Stimulated activated CD4-positive, alpha-beta T cell treated with anti-CD3 and anti-CD28 coated beads, Interleukin-4, amount 100 ng/mL, for 24 hours (primary cell): ENCODE measurements at regions not wholly inside any gene's neighbourhood (a gene's known extent, or its start where the extent isn't known, plus 50 kb on each side); places are given as distances from the start of the nearest gene placed in this dataset.
"Not testable (repeated sequence)": the region's sequence is repeated elsewhere in the genome, so short reads cannot be mapped to it uniquely, and the experiment has no call there.

ENCODE experiments used
- DNase-seq: peaks from one replicate; pipeline ENCODE4 v3.0.0-alpha.2; 2020

DNA sequence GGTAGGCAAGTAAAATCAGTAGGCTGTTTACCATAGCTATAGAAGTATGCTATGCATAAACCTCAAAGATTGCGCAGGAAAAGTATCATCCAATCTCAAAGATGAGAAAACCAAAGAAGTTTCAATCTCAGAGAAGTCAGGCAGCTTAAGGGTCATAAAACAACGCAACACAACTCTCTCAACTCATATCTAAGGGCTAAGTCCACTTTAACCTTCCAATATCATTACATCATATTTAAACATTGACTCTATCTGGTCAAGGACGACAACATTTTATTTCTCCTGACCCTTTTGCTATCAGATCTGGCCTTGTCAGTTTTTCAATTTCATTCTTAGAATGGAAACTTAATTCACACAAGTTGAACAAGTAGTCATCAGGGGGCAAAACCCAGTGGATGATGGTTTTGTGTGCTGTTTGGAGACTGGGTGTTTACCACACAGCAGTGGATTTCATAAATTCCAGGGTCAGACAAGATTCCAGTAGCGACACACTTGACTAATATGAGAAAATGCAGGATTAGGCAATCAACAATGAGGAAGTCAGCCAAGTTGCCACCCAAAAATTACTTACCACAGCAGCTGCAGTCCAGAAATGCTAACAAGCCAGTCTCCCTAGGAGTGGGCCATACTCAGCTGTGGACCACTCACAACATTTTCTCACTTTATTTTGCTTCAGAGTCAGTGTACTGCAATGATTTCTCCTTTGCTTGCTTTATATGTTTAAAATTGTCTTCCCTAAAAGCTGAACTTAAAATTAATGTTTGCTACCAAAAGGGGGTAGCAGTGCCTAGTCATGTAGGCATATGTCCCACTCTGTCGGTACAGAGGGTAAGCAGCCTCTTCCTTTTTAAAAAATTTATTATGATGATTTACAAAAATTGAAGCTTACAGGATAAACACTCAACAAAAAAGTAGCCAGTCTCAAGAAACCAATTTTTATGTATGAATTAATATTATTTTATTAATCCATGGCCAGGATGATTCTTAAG, 131.9 kb upstream of the NBPF9 start:
- DNase-seq, result not testable (repeated sequence)

DNA sequence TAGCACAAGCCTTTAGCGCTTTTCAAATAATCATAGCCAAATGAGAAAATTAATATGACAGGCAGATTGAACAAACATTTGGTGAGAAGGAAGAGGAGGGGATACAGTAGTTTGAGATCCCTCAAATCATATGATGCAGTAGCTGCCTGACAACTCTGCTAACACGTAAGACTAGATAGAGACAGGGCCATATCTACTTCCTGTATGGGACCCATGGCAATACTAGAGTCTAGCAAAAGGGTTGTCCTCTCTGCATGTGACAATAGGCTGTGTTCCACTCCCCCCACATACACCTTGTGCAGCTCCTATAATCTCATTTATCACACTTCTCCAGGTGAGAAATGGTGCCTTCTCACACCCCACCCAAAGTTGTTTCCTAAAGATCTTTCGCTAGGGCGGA, 134.2 kb upstream of the NBPF9 start:
- not testable (repeated sequence) for DNase-seq

DNA sequence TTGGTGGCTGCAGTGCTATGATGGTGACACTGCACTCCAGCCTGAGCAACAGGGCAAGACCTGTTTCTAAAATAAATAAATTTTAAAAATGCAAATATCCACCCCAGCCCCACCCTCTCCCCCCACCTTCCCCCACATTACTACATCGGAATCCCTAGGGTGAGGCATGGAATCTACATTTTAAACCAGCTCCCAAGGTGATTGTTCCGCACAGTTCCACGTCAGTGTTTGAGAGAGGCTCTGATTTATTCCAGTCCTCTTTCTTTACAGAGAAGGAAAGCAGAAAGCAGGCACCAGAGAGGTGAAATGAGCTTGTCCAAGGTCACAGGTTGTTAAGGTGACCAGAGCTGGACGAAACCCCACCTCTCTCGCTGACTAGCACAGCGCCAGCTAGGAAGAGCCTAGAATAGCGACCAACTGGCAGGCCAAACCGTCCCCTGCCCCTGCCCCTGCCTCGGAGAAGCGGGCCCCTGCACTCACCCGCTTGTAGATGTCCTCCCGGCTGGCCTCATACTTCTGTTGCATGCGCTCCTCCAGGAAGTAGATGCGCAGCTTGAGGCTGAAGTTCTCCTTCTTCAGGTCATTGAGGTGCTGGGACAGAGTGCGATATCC, 136.7 kb upstream of the NBPF9 start:
- not testable (repeated sequence) for DNase-seq

DNA sequence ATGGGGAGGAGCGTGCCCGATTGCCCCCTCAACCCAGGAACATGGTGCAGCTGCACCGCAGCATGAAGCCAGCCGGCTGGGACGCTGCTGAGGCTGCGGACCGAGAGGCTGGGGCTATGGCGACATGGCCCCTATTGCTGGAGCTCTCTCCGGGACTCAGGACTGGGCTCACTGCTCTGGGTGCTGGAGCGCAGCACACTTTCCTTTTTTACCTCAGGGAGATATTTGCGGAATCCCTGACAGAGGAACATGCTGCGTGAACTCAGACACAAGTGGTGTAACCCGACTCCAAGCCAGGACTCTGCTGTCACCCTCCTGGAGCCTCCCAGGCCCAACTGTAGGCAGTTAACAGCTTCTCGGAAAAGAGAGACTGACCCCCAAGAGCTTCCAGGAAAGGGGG, 137.2 kb upstream of the NBPF9 start:
- DNase-seq, result not testable (repeated sequence)

DNA sequence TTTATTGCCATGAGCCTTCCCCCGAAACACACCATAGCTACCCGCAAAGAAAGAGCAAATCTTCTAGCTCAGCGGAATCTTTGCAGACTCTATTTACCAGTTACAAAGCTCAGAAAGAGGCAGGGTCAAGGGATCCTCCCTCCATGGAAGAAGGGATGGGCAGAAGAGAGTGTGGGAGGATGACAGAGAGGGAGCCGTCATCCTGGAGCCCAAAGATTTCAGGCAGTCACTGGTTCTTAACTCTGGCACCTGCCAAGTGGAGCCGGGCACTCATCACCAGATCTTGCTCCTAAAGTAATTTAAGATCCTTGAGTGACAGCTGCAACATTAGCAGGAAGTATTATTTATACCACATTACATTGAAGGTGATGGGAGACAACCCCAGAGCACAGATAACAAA, 137.9 kb upstream of the NBPF9 start:
- not testable (repeated sequence) for DNase-seq

DNA sequence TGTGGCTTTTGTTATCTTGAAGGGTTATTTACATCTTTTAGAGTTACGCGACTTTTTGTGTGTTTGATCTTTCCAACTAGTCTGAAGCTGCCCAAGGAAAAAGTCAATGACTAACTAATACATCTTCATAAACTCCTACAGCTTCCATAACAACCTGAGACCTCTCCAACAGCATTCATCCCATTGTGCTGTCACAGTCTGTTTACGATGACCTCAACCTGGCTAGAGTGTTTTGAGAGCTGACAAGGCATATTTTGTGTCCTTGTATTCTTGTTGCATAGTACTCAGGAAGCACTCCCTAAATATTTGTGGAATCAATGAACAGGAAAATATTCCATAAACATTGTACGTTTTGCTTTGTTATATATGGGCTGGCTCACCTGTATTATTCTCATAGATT, 140.2 kb upstream of the NBPF9 start:
- DNase-seq, result not testable (repeated sequence)

DNA sequence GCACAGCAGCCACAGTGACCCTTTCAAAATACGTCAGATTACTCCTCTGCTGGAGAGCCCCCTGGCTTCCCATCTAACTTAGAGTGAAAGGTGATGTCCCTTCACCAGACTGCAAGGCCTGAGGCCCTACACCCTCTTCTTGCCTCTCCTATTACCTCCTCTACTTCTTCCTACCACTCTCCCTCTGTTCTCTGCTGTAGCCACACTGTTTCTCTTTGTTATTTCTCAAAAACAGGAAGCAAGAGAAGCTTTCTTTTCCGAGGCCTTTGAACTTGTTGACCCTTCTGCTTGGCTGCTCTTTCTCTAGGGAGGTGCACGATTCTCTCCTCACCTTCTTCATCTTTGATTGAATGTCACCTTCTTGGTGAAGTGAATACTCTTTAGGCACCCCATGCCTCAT, 141.3 kb upstream of the NBPF9 start:
- not testable (repeated sequence) for DNase-seq

DNA sequence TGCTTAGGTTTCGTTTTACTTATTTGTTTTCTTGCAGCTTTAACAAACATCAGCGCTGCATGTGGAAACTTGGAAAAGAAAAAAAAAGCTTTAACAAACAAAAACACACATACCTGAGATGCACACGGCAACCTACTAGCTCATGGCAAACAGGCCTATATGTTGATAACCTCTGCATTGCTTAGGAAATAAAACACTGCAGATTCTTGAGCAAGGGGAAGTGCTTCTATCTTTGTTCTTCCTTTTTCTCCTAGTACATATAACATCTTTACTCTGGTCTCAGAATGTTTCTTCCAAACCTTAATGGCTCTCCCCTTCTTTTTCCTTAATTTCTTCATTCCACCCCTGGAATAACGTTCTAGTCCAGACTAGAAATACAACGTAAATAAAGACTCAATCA, 142.9 kb upstream of the NBPF9 start:
- not testable (repeated sequence) for DNase-seq

DNA sequence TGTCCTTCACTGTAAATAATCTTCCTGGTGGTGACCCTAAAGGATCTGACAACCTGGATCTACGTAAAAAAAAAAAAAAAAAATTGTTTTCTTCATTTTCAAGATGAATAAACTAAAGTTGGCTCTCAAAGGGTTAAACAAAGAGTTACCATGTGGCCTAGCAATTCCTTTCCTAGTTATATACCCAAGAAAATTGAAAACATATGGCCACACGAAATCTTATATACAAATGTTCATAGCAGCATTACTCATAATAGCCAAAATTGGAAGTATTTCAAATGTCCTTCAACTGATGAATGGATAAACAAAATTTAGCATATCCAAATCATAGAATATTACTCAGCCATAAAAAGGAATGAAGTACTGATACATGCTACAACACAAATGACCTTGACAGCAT, 145.3 kb upstream of the NBPF9 start:
- DNase-seq, result not testable (repeated sequence)

DNA sequence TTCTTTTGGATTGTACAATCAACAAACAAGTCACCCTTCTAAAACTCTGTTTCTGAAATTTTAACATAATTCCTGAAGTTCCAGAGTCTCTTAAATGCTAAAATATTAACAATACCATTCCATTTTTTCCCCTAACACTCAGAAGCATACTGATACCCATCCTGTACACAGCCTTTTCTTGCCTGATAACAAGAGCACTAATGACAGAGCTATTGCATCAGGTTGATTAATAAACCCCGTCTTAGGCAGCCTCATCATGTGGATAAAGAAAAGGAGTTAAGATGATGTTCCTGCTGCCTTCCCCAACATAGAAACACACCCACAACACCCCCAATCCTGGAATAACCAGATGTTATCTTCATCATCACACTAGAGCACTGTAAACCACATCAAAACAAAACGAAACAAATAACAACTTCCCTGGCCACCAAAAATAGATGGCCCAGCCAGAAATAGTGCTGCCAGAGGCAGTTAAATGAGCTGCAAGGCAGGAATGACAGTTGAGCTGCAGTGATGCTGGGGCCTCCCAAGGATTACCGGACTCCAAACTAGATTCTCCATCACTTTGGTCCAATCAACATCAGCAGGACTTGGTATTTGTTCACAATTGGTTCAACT, 146.6 kb upstream of the NBPF9 start:
- DNase-seq, result not testable (repeated sequence)

DNA sequence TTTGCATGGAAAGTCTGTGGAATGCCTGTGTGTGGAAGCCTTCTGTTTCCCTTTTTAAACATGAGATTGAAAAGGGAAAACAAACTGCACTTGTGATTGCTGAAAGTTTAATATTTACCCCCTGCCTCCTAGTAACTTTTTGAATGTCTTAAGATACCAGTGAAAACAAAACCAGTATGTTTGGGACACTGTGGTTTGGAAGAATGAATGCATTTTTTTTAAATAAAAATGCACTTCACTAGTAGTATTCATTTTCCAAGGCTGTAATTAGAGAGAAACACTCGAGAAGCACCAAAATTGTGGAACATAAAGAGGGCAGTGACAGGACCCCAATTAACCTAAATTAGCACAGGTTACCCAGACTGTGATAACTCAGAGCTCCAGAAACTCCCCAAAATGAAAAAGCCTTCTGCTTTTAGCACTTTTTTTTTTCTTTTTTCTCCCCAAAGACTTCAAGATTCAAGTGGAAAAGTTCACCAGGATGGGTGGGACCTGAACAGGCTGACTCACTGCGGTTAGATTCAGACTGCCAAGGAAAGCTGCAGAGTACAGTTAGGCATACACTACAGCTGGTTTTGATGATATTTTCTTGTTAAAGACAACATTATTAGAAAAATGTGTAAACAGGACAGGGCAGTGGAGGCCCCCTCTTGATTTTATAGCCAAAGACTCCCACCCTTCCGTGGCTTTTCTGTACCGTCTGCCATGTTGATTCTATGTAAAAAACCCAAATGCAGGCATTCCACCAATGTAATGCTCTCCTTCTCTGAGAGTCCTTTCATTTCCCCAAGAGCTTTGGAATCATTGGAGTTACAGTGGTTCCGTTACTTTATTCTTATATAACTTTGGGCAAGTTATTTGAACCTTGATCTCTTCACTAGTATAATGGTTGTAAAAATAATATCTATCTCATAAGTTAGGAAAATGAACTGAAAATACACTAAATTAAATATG, 151.8 kb upstream of the NBPF9 start:
- DNase-seq, result not testable (repeated sequence)

DNA sequence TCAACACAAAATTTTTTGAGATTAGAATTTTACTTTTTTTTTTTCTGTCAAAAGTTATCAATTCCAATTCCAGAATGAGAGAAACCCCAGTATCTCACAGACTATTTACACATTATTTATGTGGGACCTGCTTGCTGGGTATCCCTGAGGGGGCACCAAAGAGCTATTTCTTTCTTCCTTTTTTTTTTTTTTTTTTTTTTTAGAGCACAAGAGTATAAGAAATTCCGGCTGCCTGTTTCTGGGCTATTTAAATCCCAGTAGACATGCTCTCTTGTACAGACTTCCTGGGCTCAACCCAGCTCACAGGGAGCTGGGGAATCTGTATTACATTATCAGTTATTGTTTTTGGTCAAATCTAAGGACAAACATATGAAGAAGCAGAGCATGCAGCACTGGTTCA, 156.9 kb upstream of the NBPF9 start:
- not testable (repeated sequence) for DNase-seq

DNA sequence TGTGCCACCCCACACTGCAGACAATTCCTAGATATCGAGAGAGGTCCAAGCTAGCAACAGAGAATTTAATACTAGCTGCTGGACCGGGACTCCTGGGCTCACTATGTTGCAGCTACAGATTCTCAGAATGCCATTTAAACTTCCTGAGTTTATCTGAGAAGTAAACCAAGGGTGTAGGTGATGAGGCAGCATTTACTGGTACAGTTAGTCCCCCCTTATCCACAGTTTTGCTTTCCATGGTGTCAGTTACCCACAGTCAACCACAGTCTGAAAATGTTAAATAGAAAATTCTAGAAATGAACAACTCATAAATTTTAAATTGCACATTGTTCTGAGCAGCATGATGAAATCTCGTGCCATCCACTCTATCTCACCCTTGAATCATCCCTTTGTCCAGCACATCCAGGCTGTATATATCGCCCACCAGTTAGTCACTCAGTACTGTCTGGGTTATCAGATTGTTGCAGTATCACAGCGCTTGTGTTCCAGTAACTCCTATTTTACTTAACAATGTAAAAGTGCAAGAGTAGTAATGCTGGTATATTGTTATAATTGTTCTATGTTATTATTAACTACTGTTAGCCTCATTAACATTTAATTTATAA, 157.5 kb upstream of the NBPF9 start:
- not testable (repeated sequence) for DNase-seq

DNA sequence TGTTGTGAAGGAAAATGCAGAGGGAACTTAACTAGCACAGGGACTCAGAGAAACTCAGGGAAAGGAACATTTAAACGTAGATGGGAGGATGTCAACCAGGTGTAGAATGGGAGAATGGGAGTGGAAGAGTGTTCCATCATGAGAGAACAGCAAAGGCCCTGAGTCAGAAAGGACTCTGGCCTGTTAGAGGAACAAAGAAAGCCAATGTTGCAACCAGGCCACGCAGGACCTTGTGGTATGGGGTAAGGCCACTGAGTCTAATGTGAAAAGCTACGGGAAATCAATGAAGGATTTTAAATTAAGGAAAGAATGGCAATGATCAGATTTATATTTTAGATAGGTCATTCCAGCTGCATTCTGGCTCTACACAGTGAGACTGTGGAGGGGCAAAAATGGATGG, 163.9 kb upstream of the NBPF9 start:
- not testable (repeated sequence) for DNase-seq

DNA sequence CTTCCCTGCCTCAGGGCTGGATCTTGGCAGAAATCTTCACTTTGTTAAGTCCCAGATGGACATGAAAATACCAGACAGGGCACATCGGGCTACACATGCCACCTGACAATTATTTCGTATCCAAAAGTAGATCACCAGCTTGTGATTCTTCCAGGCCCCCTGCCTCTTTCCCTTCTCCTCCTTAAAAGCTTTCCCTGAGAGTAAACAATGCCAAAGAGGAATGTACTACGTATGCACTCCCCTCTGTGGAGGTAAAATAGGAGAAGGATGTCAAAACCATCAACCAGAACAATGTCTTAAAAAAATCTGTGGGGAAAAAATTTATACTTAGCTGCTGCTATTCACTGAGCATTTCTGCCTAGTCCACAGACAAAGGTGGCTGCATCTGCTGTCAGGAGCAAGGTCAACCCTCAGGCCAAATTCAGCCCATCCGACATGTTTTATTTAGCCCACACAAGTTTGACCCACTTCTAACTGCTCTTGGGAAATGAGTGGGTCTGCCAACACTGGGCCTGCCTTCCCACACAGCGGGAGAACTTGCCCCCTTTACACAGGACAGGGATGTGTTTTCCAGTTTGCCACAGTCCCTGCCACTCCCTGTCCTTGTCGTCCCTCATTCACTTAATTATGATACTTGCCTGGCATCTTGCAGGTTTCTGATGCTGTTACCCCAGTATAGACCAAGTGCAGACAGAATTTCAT, 165.8 kb upstream of the NBPF9 start:
- DNase-seq, result not testable (repeated sequence)

DNA sequence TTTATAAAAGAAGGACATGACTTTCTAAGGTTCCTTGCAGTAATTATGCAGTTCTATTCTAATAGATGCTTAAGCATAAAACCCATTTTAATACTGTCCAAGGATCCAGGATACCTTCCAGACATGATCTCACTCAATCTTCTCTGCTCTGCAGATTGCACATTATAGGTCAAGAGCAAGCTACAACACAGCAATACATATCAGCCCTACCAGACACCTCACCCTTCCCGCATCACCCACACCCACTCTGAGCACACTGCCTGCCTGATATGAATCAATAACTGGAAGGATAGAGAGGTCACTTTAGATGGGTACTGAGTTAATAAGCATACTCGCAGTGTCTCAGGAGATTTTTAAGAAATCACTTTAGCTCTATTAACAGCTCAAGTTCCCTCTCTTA, 166.5 kb upstream of the NBPF9 start:
- not testable (repeated sequence) for DNase-seq

DNA sequence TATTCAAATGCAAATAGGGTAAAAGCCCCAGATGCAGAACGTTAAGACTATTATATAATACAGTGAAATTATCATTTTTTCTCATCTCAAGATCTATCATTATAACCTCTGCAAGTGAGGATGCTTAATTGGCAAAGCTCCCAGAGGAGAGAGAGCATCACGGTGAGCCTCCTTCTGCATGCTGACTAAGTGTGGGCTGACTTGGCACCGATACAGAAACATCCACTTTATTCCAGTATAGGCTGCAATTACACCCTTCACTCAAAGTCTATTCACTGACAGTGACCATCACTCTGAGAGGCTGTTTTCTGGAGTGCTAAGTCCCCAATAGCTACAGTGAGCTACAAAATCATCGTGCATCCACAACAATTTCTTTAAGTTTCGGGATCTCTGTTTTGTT, 171.1 kb upstream of the NBPF9 start:
- DNase-seq, result not testable (repeated sequence)

DNA sequence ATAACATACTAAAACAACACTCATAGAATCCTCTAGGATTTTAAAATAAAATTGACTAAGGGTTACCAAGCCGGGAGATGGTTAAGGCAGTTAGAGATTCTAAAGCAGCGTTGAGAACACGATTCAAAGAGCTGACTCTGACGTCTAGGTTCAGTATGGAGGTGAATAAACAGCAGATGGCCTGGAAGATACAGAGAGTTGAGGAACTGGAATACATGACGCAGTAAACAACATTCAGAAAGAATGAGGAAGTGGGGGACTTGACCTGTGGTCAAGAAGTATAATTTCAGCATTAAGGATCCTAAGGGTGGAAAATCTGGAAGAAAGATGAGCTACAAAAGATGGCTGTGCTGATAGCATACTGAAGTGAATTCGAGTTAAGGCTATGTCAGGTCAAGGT, 172.5 kb upstream of the NBPF9 start:
- DNase-seq, result not testable (repeated sequence)

DNA sequence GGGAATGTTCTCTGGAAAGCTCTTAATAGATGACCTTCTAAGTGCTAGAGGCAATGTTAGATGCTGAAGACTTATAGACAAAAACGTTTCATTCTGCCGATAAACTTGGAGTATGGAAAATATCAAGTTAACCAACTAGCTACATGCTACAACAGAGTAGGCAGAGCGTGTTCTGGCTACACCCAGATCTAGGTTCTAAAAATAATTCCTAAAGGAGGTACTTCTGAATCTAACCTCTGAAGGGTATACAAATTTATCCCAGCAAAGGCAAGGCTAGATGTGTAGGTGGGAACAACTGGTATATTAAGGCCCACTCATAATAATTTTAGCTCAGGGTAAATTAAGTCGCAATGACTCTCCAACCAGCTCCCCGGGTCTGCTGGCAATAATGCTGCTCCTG, 173.1 kb upstream of the NBPF9 start:
- DNase-seq, result not testable (repeated sequence)

DNA sequence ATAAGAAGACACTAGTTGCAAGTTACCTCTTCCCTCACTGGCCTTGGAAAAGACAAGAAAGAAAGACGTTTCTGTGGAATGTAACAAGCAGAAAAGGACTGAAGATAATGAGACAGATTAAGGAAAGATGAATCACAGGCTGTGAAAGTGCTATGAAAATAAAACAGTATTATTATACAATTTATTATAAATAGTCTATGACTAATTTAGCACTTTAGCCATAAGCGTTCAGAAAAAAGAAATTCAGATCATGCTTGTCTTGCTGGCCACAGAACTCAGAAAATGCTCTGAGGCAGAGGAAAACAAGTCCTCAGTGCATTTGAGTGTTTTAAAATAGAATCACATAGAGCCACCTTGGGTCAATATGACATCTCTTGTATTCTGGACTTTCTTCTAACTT, 174.8 kb upstream of the NBPF9 start:
- not testable (repeated sequence) for DNase-seq

DNA sequence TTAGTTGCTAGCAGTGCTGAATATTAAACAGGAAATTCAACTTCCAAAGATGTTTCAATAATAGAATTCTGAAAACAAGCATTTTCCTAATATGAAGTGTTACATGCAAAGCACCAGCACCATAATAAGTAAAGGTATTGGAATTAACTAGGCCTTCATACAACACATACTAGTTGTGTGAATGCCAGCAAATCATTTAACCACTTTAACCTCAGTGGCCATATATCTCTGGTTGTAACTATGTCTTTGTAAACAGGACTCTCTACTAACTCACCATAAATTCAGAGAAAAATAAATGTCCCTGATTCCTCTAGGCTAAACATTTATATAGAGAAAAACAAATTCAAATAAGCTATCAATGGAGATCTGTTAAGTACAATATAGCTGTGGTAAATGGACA, 175.7 kb upstream of the NBPF9 start:
- not testable (repeated sequence) for DNase-seq
